CD4-positive, CD25-positive, alpha-beta regulatory T cell (primary cell): ENCODE measurements at regions not wholly inside any gene's neighbourhood (a gene's known extent, or its start where the extent isn't known, plus 50 kb on each side); places are given as distances from the start of the nearest gene placed in this dataset.

Experiments used
- ATAC-seq, 2 donors: fragments of 150-1000 bp; cut with Tn5 transposase; one replicate each; pipeline ENCODE4 v1.10.0; 2021; ENCODE audit warnings: low read depth in 2 of 2, moderate number of reproducible peaks in 2 of 2, moderate library complexity in 1 of 2
- DNase-seq, 3 donors: peaks; one replicate each; pipeline versions ENCODE4 v3.0.0 to v3.0.0-alpha.2; 2012 to 2022; ENCODE audit warnings: mixed read lengths in 1 of 3
- H3K27ac ChIP-seq: one replicate; pipeline ENCODE4 v1.7.0; 2013; ENCODE audit warnings: mild to moderate bottlenecking, low read length; ENCODE audit not compliant: insufficient read depth, poor library complexity, severe bottlenecking
- H3K27me3 ChIP-seq: one replicate; pipeline ENCODE4 v1.7.0; 2013; ENCODE audit warnings: low read length; ENCODE audit not compliant: control insufficient read depth, insufficient read depth
- H3K36me3 ChIP-seq: one replicate; pipeline ENCODE4 v1.7.0; 2013; ENCODE audit warnings: mild to moderate bottlenecking, low read length, moderate library complexity; ENCODE audit not compliant: control insufficient read depth, insufficient read depth
- H3K4me1 ChIP-seq: 2 replicates; pipeline ENCODE4 v1.7.0; 2013; ENCODE audit warnings: mild to moderate bottlenecking, low read length; ENCODE audit not compliant: insufficient read depth, control insufficient read depth, poor library complexity, severe bottlenecking
- H3K4me3 ChIP-seq: one replicate; pipeline ENCODE4 v1.7.0; 2013; ENCODE audit warnings: low read depth, mild to moderate bottlenecking, low read length, moderate library complexity
- H3K9me3 ChIP-seq, 2 experiments: 1 replicate in 1 of 2; 2 replicates in 1 of 2; pipeline ENCODE4 v1.7.0; 2013; ENCODE audit warnings: low read length in 2 of 2, mild to moderate bottlenecking in 1 of 2, moderate library complexity in 1 of 2; ENCODE audit not compliant: control insufficient read depth in 2 of 2
- H3K27ac Mint-ChIP-seq, 3 donors: one replicate each; pipeline ENCODE4 v1.8.0; 2020 to 2022; ENCODE audit warnings: mild to moderate bottlenecking in 3 of 3, mixed read lengths in 3 of 3, moderate library complexity in 2 of 3
- H3K27me3 Mint-ChIP-seq: one replicate; pipeline ENCODE4 v1.8.0; 2022; ENCODE audit warnings: mild to moderate bottlenecking, mixed read lengths
- H3K36me3 Mint-ChIP-seq: one replicate; pipeline ENCODE4 v1.8.0; 2020; ENCODE audit warnings: mixed read lengths
- H3K4me1 Mint-ChIP-seq, 4 donors: one replicate each; pipeline ENCODE4 v1.8.0; 2020 to 2022; ENCODE audit warnings: mixed read lengths in 4 of 4, mild to moderate bottlenecking in 1 of 4
- H3K4me3 Mint-ChIP-seq, 4 donors: one replicate each; pipeline ENCODE4 v1.8.0; 2020 to 2022; ENCODE audit warnings: mild to moderate bottlenecking in 4 of 4, mixed read lengths in 4 of 4, moderate library complexity in 3 of 4
- H3K9me3 Mint-ChIP-seq, 7 donors: one replicate each; pipeline ENCODE4 v1.8.0; 2020 to 2022; ENCODE audit warnings: mixed read lengths in 7 of 7, mild to moderate bottlenecking in 3 of 7, moderate library complexity in 2 of 7

DNA sequence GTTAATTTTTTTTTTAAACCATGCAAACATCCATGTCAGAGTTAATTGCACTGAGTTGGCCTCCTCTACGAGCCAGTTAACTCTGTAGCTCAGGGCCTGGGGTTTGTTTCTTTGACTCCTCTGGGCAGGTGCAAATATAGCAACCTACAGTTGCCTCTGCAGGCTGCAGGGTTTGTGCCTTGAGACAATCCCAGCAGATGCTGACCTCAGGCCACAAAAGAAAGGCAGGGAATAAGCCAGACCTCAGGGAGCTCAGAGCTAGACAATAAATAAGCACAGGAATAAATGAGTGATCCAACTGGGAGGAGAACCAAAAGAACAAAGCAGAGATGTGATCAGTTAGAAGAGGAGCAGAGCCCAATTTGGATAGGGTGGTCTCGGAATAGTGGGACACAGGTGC is 390.8 kb downstream of the SHANK2 start:
- Histone ChIP-seq H3K4me3 (no peak overlapping the region), H3K36me3 (no peaks in the 10 kb centered on the region), H3K27me3 (no peaks in the 10 kb centered on the region), H3K9me3 (no peaks in the 10 kb centered on the region), H3K27ac (no peak overlapping the region), H3K4me1 (no peaks in the 10 kb centered on the region)
- Mint-ChIP-seq H3K4me1 (no peaks in the 10 kb centered on the region), H3K27me3 (no peaks in the 10 kb centered on the region), H3K4me3 (no peak overlapping the region), H3K27ac (no peak overlapping the region), H3K36me3 (no peaks in the 10 kb centered on the region), H3K9me3 (peaks cover 0 to 4% (median 2%) of the 10 kb centered on the region in 7 donors)
- ATAC-seq (no peak), DNase-seq (no peak)

DNA sequence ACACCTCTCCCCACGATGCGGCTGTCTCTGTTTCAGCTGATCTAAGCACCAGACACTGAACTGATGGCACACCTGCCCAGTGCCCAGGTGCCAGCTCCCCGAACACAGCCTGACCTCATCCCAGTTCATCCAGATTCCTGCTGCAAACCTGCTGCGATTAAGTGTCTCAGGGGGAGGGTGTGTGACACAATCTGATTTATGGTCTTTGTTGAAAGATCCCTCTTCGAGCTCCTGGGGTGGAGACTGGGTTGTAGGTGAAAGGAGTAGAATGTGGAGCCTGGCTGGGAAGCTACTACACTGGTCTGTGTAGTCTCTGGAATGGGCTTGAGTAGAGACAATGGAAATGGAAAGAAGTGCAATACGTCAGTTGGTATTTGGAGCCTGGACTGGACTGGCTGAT is 390.3 kb downstream of the SHANK2 start:
- Histone ChIP-seq H3K27me3 (no peaks in the 10 kb centered on the region), H3K27ac (no peak overlapping the region), H3K4me1 (no peaks in the 10 kb centered on the region), H3K9me3 (no peaks in the 10 kb centered on the region), H3K36me3 (no peaks in the 10 kb centered on the region), H3K4me3 (no peak overlapping the region)
- Mint-ChIP-seq H3K9me3 (peaks cover 0 to 4% (median 2%) of the 10 kb centered on the region in 7 donors), H3K27ac (no peak overlapping the region), H3K4me3 (no peak overlapping the region), H3K4me1 (no peaks in the 10 kb centered on the region), H3K36me3 (no peaks in the 10 kb centered on the region), H3K27me3 (no peaks in the 10 kb centered on the region)
- ATAC-seq (no peak), DNase-seq (no peak)

DNA sequence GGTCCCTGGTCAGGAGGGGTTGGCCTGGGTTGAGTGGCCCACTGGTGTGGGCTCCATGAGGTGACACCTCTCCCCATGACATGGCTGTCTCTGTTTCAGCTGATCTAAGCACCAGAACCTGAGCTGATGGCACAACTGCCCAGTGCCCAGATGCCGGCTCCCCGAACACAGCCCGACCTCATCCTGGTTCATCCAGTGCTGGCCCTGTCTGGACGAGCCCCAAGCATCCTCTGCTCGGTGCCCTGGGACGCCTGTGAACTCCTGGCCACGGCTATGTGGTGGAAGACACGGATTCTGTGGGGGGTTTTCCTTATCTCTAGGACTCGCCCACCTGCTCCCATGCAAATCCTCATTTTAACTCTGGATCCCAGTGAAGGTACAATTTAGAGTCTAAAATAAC is 389.2 kb downstream of the SHANK2 start:
- H3K4me3 Mint-ChIP-seq: no peak overlapping the region
- Histone ChIP-seq H3K4me3 (no peak overlapping the region), H3K4me1 (no peaks in the 10 kb centered on the region), H3K9me3 (no peaks in the 10 kb centered on the region), H3K36me3 (no peaks in the 10 kb centered on the region), H3K27ac (no peak overlapping the region), H3K27me3 (no peaks in the 10 kb centered on the region)
- H3K9me3 Mint-ChIP-seq: peaks cover 0 to 4% (median 2%) of the 10 kb centered on the region in 7 donors
- H3K27me3 Mint-ChIP-seq: no peaks in the 10 kb centered on the region
- H3K4me1 Mint-ChIP-seq: no peaks in the 10 kb centered on the region
- no peak for ATAC-seq
- H3K27ac Mint-ChIP-seq: no peak overlapping the region
- H3K36me3 Mint-ChIP-seq: no peaks in the 10 kb centered on the region
- no peak for DNase-seq

DNA sequence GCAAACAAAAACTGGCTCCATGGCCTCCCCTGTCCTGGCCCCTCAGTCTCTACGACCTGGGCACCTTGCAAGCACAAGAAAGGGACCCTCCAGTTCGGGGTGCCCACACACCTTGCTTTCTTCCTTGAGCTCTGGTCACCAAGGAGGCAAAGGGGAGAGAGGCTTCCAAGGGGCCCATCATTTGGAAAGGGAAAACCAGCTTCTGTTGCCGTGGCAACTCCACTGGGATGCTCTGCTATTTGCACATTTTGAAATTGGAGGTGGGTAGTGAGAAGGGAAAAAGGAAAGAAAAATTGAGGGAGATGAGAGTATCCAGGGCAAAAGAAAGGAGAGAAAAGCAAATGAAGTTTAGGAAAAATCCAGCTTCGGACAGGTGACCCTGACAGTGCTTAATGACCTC is 388.4 kb downstream of the SHANK2 start:
- H3K4me3 ChIP-seq: no peak overlapping the region
- no peaks in the 10 kb centered on the region for H3K9me3 ChIP-seq
- no peaks in the 10 kb centered on the region for H3K27me3 ChIP-seq
- no peak for ATAC-seq
- no peaks in the 10 kb centered on the region for H3K4me1 Mint-ChIP-seq
- no peak overlapping the region for H3K27ac ChIP-seq
- H3K36me3 ChIP-seq: no peaks in the 10 kb centered on the region
- peaks cover 0 to 4% (median 2%) of the 10 kb centered on the region in 7 donors for H3K9me3 Mint-ChIP-seq
- no peaks in the 10 kb centered on the region for H3K4me1 ChIP-seq
- no peak overlapping the region for H3K27ac Mint-ChIP-seq
- no peak overlapping the region for H3K4me3 Mint-ChIP-seq
- no peak for DNase-seq
- H3K27me3 Mint-ChIP-seq: no peaks in the 10 kb centered on the region
- H3K36me3 Mint-ChIP-seq: no peaks in the 10 kb centered on the region

DNA sequence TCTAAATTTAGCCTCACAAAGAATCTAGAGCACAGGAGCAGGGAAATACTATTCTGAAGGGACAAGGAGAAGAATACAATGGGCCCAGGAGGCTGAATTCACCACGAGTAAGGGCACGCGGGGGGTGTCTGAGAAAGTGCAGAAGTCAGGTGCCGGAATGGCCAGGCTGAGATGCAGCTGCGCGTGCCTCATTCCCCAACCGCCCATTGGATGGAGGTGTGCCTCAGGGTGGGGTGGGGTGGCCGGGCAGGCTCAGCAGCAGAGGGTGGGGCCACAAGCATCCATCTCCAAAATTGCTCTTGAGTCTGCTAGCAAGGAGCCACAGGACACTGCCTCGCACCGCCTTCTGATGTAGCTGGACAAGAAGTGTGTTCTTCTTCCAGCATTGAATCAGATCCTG is 387.0 kb downstream of the SHANK2 start:
- H3K27ac Mint-ChIP-seq: no peak overlapping the region
- no peaks in the 10 kb centered on the region for H3K4me1 Mint-ChIP-seq
- Histone ChIP-seq H3K27me3 (no peaks in the 10 kb centered on the region), H3K4me3 (no peak overlapping the region), H3K9me3 (no peaks in the 10 kb centered on the region), H3K27ac (no peak overlapping the region), H3K4me1 (no peaks in the 10 kb centered on the region), H3K36me3 (no peaks in the 10 kb centered on the region)
- ATAC-seq (no peak), DNase-seq (no peak)
- peaks cover 6% of the 10 kb centered on the region for H3K27me3 Mint-ChIP-seq
- no peak overlapping the region for H3K4me3 Mint-ChIP-seq
- peaks cover 0 to 4% (median 0%) of the 10 kb centered on the region in 7 donors for H3K9me3 Mint-ChIP-seq
- H3K36me3 Mint-ChIP-seq: no peaks in the 10 kb centered on the region

DNA sequence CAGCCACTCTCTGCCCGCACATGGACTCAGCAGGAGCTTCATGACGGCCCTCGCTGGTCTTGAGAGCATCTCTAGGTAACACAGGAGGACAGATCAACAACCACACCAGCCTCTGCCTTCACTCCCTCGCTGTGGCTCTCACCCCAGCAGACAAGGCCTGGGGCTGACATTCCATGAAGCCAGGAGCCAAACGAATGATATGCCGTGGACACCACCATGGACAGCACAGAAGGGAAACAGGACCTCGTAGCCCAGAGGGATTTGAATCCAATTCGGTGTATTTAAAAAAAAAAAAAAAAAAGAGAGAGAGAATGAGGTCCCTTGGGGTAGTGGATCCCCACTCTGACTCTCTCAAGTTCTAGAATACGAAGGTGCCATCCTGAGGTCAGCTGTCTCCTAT is 385.5 kb downstream of the SHANK2 start:
- Mint-ChIP-seq H3K9me3 (peaks cover 0 to 4% (median 0%) of the 10 kb centered on the region in 7 donors), H3K27ac (no peak overlapping the region), H3K36me3 (no peaks in the 10 kb centered on the region), H3K4me3 (no peak overlapping the region), H3K4me1 (no peaks in the 10 kb centered on the region), H3K27me3 (peaks cover 6% of the 10 kb centered on the region)
- Histone ChIP-seq H3K9me3 (no peaks in the 10 kb centered on the region), H3K36me3 (no peaks in the 10 kb centered on the region), H3K27me3 (no peaks in the 10 kb centered on the region), H3K27ac (no peak overlapping the region), H3K4me3 (no peak overlapping the region), H3K4me1 (no peaks in the 10 kb centered on the region)
- ATAC-seq (no peak), DNase-seq (no peak)

DNA sequence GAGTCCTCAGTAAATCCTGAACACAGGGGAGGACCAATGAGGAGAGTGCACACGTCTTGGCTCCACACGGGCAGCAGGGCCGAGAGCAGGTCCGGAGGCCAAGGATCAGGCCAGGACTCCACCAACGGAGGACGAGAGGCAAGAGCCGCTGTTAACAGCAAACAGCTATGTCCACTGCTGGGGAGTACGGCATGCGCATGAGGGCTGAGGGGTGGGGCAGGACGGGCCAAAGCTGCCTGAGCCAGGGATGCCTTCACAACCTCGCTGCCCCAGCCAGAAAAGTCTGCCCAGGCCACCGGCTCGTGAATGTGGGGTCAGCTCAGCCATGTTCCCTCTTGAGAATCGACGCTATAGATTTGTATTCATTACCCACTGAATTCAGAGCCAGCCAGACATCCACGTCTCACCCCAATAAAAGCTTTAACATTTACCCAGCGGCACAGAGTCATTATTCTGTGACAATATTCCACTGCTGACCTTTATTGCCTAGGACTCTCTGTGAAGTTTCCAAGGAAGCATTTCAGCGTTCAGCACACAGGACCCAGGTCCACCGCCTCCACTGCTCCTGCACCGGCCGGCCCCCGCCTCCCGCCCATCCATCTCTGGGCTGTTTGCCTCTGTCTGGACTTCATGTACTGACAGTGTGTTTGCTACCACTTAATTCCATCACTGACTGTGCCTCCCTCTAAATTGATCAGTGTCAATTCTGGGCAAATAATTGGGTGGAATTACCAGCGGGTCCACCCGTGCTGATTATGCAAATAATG is 384.9 kb downstream of the SHANK2 start:
- Mint-ChIP-seq H3K36me3 (no peaks in the 10 kb centered on the region), H3K27ac (no peak overlapping the region), H3K9me3 (peaks cover 0 to 4% (median 0%) of the 10 kb centered on the region in 7 donors), H3K4me3 (no peak overlapping the region), H3K27me3 (peaks cover 6% of the 10 kb centered on the region), H3K4me1 (no peaks in the 10 kb centered on the region)
- Histone ChIP-seq H3K36me3 (no peaks in the 10 kb centered on the region), H3K27me3 (no peaks in the 10 kb centered on the region), H3K27ac (no peak overlapping the region), H3K4me3 (no peak overlapping the region), H3K9me3 (no peaks in the 10 kb centered on the region), H3K4me1 (no peaks in the 10 kb centered on the region)
- no peak for DNase-seq
- ATAC-seq: no peak

DNA sequence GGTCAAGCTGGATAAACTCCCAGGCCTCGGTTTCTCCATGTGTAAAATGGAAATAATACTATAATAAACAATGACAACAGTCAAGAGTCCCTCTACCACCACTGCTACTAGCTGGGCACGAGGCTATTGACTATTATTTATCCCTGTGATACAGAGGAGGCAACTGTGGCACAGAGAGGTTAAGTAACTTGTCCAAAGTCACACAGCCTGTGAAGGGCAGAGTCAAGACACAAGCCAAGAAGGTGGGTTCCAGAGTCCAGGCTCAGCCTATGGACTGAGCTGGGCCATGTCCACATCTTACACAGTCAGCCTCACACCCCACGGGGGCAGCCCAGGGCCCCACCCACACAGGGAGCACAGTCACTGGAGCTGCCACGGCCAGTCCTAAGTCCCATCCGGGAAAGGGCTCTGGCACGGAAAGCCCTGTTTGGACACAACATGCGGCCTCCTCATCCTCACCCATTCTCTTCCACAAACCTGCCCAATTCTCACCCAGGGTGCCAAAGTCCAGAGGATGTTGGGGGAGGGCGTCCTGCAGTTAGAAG is 384.0 kb downstream of the SHANK2 start:
- peaks cover 0 to 2% (median 0%) of the 10 kb centered on the region in 7 donors for H3K9me3 Mint-ChIP-seq
- no peak overlapping the region for H3K4me3 ChIP-seq
- H3K9me3 ChIP-seq: no peaks in the 10 kb centered on the region
- H3K27me3 Mint-ChIP-seq: peaks cover 6% of the 10 kb centered on the region
- no peaks in the 10 kb centered on the region for H3K4me1 Mint-ChIP-seq
- no peaks in the 10 kb centered on the region for H3K4me1 ChIP-seq
- no peak overlapping the region for H3K4me3 Mint-ChIP-seq
- no peak overlapping the region for H3K27ac ChIP-seq
- no peaks in the 10 kb centered on the region for H3K36me3 Mint-ChIP-seq
- no peaks in the 10 kb centered on the region for H3K36me3 ChIP-seq
- H3K27ac Mint-ChIP-seq: no peak overlapping the region
- DNase-seq: no peak
- H3K27me3 ChIP-seq: no peaks in the 10 kb centered on the region
- ATAC-seq: no peak
